NCI-H226 (cell line): ENCODE measurements at regions not wholly inside any gene's neighbourhood (a gene's known extent, or its start where the extent isn't known, plus 50 kb on each side); places are given as distances from the start of the nearest gene placed in this dataset.
"Not testable (repeated sequence)": the region's sequence is repeated elsewhere in the genome, so short reads cannot be mapped to it uniquely, and the experiment has no call there.

ENCODE experiments used
- DNase-seq: peaks from one replicate; pipeline ENCODE4 v3.0.0-alpha.2; 2015

DNA sequence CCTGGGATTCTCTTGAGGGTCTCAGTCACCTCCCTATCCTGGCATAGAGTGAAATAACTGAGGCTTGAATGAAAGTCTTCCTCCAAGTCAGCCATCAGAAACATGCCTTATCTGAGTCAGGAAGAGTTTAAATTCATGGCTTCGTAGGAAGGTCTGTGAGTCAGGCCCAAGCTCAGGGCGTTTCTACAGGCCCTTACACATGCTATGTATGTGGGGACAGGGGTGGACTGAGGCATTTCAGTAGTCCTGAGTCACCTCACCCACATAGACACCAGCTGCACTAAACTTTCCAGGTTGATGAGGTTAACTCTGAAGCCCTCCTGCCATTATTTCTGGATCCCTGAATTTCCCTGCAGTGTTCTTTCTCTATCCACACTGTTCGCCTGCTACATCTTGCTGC is 134.6 kb upstream of the RCN1 start:
- no peak for DNase-seq

- DNase-seq: no peak
Observed at GRCh38 chr11:31955838-31956237, 135.0 kb upstream of the RCN1 start.

DNA sequence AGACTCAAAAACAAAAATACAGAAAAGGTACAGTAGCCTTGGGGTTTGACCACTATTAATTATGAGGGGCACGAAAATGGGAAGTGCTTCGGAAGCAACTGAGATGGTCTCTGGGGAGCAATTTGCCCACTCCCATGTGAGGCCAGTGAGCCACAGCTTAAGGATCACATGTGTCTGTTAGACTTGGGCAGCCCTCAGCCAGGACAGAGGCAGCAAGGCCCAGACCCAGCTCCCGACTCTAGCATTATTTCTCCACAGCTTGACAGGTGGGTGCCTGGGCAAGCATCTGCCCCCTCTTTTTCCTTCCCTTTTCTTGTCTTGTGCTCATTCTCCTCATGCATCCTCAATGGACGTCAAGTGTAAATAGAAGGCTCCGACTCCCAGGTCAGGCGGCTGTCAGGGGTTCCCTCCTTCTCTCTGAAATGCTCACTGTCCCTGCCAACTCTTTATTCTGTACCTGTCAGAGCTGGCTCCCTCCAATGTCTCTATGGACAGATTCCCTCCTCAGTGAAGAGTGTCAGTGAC is 137.0 kb upstream of the RCN1 start:
- DNase-seq: no peak

DNA sequence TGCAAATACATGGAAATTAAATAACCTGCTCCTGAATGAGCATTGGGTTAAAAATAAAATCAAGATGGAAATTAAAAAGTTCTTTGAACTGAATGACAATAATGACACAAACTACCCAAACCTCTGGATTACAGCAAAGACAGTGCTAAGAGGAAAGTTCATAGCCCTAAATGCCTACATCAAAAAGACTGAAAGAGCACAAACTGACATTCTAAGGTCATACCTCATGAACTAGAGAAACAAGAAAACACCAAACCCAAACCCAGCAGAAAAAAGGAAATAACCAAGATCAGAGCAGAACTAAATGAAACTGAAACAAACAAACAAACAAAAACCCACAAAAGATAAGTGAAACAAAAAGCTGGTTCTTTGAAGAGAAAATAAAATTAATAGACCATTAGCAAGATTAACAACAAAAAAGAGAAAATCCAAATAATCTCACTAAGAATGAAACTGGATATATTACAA is 138.6 kb upstream of the PAX6 start:
- DNase-seq: not testable (repeated sequence)

- DNase-seq: no peak
Observed at GRCh38 chr11:31947051-31947450, 135.9 kb upstream of the PAX6 start.

DNA sequence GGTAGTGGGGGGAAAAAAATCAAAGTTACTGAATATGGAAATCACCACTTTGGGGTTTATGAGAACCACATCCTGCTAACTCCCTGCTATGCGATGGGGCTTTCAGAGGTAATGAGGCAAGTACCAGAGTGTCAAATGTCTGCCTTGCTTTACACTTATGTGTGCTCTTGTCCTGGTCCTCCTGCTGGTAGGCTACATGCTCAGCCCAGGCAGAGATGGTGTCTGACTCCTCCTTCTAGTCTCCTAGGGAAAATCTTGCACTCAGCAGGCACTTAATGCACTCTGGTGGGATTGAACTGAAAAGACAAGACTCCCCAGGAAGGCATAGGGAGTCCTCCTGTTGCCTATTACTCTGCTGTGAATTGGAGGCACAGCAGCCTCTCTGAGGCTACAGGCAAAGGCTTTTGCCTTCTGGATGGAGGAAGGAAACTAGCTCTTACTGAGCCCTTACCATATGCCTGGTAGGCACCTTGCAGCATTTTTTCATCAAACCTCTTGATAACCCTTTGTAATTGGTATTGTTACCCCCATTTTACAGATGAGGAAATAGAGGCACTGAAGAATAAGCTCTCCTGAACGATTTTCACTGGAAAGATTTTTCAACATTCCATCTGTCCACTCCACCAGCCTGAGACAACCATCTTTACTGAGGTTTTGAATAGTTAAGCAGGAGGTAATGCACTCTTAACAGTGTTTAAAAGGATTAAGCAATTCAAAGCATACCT is 132.1 kb upstream of the PAX6 start:
- no peak for DNase-seq

- peak; percentile 76 for DNase-seq
Observed at GRCh38 chr11:31940371-31941037, 129.4 kb upstream of the PAX6 start.

GRCh38 chr11:31939004-31939403 is 127.9 kb upstream of the PAX6 start:
- DNase-seq: no peak

DNA sequence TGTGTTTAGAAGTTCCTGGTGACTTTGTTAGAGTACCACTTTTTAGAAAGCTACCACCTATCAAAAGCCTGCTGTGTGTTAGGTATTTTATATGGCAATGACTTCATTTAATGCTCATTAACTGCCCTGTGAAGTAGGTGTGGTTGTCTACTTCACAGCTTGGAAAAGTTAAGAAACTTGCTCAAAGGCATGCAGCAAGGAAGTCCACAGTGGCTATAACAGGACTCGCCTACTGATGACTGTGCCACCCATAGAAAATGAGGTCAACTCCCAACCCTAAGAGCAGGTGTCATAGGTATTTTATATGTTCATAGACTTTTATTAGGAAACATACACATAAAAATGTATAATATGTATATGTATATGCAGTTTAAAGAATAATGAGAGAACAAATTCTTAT is 125.2 kb upstream of the PAX6 start:
- no peak for DNase-seq

DNA sequence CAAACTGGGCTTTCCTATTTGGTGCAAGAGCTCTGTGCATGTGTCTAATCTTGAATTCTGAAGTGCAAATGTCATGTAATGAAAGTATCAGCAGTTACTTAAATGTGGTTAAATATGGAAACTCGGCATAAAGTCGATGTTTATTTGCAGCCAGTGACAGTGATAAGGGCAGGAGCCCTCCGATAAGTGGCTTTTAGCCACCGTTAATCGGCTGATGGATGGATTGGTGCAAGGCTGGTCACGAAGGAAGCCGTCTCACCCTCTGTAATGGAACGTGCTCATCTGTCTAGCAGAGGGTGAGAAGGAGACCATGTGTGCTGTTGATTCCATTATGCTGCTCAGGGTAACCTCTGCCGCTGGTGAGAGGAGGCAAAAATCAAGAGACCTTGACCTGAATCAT is 121.8 kb upstream of the PAX6 start:
- DNase-seq: no peak

- DNase-seq: no peak
Observed at GRCh38 chr11:31927982-31928381, 116.9 kb upstream of the PAX6 start.

DNA sequence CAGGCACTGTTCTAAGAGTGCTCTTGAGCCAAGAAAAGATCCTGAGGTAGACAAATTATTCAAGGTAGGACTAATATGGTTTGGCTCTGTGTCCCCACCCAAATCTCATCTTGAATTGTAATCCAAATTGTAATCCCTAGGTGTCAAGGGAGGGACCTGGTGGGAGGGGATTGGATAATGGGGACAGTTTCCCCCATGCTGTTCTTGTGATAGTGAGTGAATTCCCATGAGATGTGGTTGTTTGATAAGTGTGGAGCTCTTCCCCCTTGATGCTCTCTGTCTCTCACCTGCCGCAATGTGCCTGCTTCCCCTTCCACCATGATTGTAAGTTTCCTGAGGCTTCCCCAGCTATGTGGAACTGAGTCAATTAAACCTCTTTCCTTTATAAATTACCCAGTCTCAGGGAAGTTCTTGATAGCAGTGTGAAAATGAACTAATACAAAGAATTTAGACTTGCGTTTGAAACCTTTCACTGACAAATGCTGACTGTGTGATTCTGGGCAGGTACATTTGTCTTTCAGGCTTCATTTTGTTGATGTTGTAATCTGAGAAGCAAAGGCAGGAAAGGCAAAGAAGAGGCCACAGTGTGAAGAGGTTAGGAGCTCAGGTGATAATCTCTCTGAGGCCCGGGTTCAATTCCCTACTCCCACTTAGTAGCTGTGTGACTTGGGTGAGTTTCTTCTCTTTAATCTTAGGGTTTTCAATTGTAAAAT is 115.8 kb upstream of the PAX6 start:
- DNase-seq: no peak

DNA sequence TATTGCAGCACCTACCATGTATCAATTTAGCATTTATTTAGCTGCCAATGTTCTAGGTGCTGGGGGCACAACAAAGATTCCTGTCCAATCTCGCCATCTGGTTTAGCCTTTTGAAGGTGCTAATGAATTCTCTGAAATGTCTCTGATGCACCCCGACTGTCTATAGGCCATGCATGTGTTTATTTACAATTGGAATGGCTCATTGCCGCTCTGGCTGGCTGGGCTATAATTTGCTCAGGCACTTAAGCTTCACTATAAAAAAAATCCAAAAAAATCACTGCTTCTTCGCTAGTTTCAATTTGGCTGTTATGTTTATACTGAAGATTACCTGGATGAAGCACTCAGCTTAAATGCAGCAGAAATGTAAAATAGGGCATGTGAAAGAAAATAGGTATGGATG is 115.0 kb upstream of the PAX6 start:
- DNase-seq: no peak

DNA sequence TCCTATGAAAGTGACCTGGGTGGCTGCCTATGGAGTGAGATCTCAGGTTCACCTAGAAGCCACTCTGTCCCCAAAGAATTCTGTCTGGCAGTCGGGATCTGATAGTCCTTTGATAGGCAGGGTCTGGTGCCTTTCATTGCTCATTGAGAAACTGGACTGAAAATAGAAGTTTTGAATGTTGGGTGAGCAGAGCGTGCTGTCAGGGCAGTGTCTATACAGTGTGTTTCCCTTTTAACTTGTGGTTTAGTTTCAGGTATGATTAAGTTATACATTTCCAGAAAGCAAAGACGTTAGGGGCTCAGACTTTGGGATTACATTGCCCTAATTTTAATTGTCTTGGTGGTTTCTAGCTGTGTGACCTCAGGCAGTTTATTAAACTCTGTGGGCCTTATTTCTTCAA is 111.3 kb upstream of the PAX6 start:
- no peak for DNase-seq

DNA sequence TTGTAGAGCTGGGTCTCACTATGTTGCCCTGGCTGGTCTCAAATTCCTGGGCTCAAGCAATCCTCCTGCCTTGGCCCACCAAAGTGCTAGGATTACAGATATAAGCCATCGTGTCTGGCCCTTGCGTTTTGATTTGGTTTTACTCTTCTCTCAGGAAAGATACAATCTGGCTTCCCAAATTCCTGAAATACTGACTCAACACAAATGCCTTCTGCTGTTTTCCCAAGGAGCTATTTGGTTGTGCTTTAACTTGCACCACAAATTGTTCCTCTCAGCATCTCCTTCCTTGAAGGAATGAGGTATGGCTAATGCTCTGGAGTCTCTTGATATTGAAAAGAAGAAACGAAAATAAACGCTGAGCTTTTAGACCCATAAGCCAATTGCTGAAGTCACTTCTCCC is 110.0 kb upstream of the PAX6 start:
- DNase-seq: peak; percentile 58

DNA sequence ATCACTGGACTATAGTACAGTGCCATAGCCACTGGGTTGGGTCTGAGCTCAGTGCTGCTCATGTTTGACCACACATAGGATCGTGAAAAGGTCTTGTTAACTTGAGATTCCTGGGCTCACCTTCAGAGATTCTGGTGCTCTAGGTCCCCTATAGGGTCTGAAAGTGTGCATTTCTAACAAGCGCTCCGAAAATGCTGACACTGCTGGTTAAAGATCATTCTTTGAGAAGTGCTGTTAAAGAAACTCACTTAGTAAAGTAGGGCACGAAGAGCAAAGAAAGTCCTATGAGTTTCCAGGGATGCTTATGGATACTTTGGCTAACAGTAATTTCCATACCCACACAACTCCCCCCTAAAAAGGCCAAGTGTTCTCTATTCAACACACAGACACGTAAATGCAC is 108.1 kb upstream of the PAX6 start:
- no peak for DNase-seq

DNA sequence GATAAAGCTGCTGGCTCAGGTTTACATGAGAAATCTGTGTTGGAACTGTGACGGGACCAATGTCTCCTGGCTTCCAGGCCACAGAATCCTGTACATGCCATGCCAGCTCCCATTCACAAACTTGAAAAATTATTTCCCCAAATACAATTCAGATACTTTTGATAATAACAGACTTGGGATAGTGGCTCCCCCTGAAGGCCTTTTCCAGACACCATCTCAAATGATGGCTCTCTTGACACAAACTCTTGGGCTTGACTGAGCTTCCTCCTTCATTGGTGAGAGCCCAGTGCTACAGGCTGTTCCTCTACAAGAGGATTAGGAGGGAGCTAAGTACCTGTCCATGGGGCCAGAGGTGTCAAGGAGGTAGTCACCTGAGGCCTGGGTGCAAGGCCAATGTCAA is 104.7 kb upstream of the PAX6 start:
- no peak for DNase-seq

DNA sequence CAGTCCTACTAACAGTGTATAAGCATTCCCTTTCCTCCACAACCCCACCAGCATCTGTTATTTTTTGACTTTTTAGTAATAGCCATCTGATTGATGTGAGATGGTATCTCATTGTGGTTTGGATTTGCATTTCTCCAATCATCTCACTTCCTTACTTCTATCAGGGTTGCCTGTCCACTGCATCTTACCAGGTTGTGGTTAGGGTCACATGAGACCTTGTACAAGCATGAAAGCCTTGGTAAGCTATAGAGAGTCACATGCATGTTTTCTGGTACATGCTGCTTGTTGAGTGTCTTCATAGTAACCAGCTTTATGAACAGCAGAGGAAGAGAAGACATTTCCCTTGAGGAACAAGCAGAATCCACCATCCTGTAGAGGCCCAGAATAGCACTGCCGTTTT is 102.9 kb upstream of the PAX6 start:
- DNase-seq: no peak

DNA sequence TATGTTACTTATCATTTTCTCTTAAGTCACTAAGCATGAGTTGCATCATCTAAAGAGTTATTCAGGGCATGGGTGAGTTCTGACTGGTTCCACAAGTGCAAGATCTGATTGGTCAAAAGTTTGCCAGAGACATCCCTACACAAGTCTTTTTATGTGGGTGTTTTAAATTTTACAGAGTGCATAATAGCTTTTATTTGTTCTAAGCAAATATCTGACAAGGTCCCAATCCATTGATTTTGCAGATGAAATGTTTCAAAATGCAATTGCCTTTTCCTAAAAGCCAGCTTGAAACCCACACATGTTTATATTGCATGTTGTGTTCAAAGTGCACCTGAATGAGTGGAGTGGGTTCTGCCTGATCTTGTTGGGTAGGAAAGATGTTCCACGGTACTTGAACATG is 101.7 kb upstream of the PAX6 start:
- no peak for DNase-seq

GRCh38 chr11:31910950-31911576 is 99.9 kb upstream of the PAX6 start:
- DNase-seq: no peak

DNA sequence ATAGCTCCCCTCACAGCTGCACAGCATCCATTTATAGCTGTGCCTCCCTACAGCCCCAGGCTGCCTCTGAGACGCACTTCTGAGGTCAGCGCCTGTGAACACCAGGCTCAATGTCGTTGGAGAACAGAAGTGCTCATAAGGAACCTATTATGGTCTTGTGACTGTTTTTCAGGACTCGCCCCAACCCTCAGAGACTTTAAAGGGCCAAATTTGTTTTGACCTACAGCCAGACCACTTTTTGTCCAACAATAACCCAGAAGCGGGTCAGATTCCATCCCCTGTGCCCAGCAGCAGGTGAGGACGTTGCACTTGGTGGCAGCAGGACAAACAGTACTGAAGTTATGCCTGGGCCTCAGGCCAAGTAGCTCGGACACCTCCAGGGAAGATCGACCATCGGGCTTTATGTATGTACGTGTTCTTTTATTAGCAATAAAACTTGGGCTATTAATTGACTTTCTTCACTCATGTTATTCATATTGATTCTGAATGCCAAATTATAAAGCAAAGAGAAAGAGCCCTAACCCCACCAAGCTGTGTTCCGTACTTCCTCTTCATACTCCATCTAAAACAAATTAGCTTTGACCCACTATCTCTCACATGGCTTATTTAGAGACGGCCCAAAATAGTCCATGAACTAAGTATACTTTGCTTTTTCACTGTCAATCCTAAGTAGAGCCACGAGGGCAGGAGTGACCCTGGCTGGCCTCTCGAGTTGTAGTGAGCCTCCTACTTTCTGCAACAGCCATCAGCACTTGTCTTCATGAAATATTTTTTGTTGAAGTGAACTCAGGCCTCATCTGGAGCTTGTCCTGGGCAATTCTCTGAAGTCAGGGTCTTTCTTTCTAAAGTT is 92.3 kb upstream of the PAX6 start:
- no peak for DNase-seq

DNA sequence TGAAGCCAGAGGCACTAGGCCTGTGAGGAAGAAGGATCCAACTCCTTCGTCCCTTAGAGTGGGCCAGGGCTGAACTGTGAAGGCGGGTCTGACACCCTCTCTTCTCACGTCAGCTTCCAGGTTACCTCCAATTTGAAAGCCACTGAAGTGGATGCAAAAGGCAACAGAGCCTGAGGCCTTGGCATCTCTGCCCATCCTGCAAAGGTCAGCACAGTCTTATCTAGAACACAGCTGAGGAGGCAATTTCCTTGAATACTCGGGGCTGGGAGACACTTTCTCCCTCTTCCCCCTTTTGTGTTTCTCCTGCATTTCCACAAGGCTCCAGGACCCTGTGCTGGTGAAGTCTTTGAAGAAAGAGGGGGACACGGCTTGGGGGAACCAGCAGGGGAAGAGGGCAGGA is 91.6 kb upstream of the PAX6 start:
- no peak for DNase-seq
